Endothelial cell of umbilical vein (primary cell): ENCODE measurements at regions not wholly inside any gene's neighbourhood (a gene's known extent, or its start where the extent isn't known, plus 50 kb on each side); places are given as distances from the start of the nearest gene placed in this dataset.

ENCODE experiments used
- BruUV-seq: library from RNA; stranded (reverse); fragments of 400-500 nt; replicated peaks from 2 replicates; lab custom pipeline; 2021; lab: Mats Ljungman, UMichigan
- CTCF ChIA-PET: fragments of 300-600, 350-600 bp; sonication (Branson Sonifier 250); formaldehyde crosslinking; loops from one replicate; lab custom pipeline; 2021; ENCODE audit warnings: antibody characterized with exemption, inconsistent platforms; lab: Charles Lee
- POLR2A ChIA-PET: fragments of 300-600, 350-600 bp; sonication (Branson Sonifier 250); formaldehyde crosslinking; loops from one replicate; lab custom pipeline; 2021; ENCODE audit warnings: antibody characterized with exemption, inconsistent platforms; lab: Charles Lee
- DNase-seq: peaks from one replicate; pipeline ENCODE4 v3.0.0-alpha.2; 2011; ENCODE audit warnings: low read depth, low spot score
- FAIRE-seq: peaks from 2 replicates; lab custom pipeline; 2011; peaks lifted over from hg19 to GRCh38; lab: Jason Lieb, UNC
- H2AFZ ChIP-seq: 2 replicates; pipeline ENCODE4 v1.6.0; 2012; ENCODE audit warnings: low read depth, low read length, control low read depth, inconsistent platforms
- H3K27ac ChIP-seq: 2 replicates; pipeline ENCODE4 v1.5.1; 2011; ENCODE audit warnings: low read depth, mild to moderate bottlenecking, control low read depth, low read length, moderate library complexity; ENCODE audit not compliant: insufficient read depth
- H3K27me3 ChIP-seq, 2 experiments: 2 replicates each; pipeline versions ENCODE4 v1.6.0 to v1.6.1; 2011; ENCODE audit warnings: low read length in 2 of 2, mixed read lengths in 1 of 2; ENCODE audit not compliant: control insufficient read depth in 2 of 2, insufficient read depth in 2 of 2
- H3K36me3 ChIP-seq, 2 experiments: 2 replicates in 1 of 2; 3 replicates in 1 of 2; pipeline ENCODE4 v1.5.1; 2011; ENCODE audit warnings: low read length in 2 of 2, mild to moderate bottlenecking in 1 of 2, moderate library complexity in 1 of 2; ENCODE audit not compliant: control insufficient read depth in 2 of 2, insufficient read depth in 2 of 2; ENCODE audit errors: extremely low read depth in 1 of 2
- H3K4me1 ChIP-seq: 3 replicates; pipeline ENCODE4 v1.5.1; 2011; ENCODE audit warnings: mild to moderate bottlenecking, low read length; ENCODE audit not compliant: control insufficient read depth, insufficient read depth; ENCODE audit errors: extremely low read depth
- H3K4me2 ChIP-seq: 2 replicates; pipeline ENCODE4 v1.6.1; 2011; ENCODE audit warnings: low read length, control low read depth, mixed read lengths; ENCODE audit not compliant: insufficient read depth
- H3K4me3 ChIP-seq, 3 experiments: fragments of 200-600 bp in 1 of 3; sonication (generic), shearing (Covaris generic) in 1 of 3; replicated peaks in 1 of 3; 2 replicates each; pipeline ENCODE4 v1.5.1; 2011 to 2016; ENCODE audit warnings: control low read depth in 3 of 3, low read length in 3 of 3, mild to moderate bottlenecking in 2 of 3, inconsistent platforms in 1 of 3, low read depth in 1 of 3, moderate library complexity in 1 of 3; ENCODE audit not compliant: insufficient read depth in 1 of 3
- H3K79me2 ChIP-seq: 2 replicates; pipeline ENCODE4 v1.6.0; 2012; ENCODE audit warnings: low read length, inconsistent platforms; ENCODE audit not compliant: control insufficient read depth, insufficient read depth
- H3K9ac ChIP-seq: replicated peaks from 2 replicates; pipeline ENCODE3; 2011; ENCODE audit warnings: low read length, control low read depth; ENCODE audit not compliant: insufficient read depth; ENCODE audit errors: extremely low read depth
- H3K9me1 ChIP-seq: replicated peaks from 3 replicates; pipeline ENCODE4 v1.6.0; 2011; ENCODE audit warnings: mild to moderate bottlenecking, low read length; ENCODE audit not compliant: control insufficient read depth, insufficient read depth; ENCODE audit errors: extremely low read depth
- H3K9me3 ChIP-seq: replicated peaks from 2 replicates; pipeline ENCODE4 v1.5.1; 2012; ENCODE audit warnings: low read length, inconsistent platforms; ENCODE audit not compliant: control insufficient read depth, insufficient read depth
- H4K20me1 ChIP-seq: replicated peaks from 2 replicates; pipeline ENCODE3; 2011; ENCODE audit warnings: mild to moderate bottlenecking, low read length; ENCODE audit not compliant: control insufficient read depth, insufficient read depth; ENCODE audit errors: extremely low read depth
- CTCF ChIP-seq, 2 donors: IDR thresholded peaks; 1 replicate in 1 of 2; 2 replicates in 1 of 2; pipeline ENCODE4 v1.5.1; 2011; ENCODE audit warnings: low read length in 2 of 2, mild to moderate bottlenecking in 2 of 2, moderate library complexity in 2 of 2, control low read depth in 1 of 2, inconsistent platforms in 1 of 2, low read depth in 1 of 2; ENCODE audit not compliant: insufficient read depth in 1 of 2; ENCODE audit errors: extremely low read depth in 1 of 2
- EZH2 ChIP-seq: IDR thresholded peaks from 2 replicates; pipeline ENCODE4 v1.6.1; 2012; ENCODE audit warnings: borderline replicate concordance, low read depth, mild to moderate bottlenecking, moderate library complexity, low read length, inconsistent platforms; ENCODE audit not compliant: severe bottlenecking
- FOS ChIP-seq: IDR thresholded peaks from 2 replicates; pipeline ENCODE4 v1.6.1; 2011; ENCODE audit warnings: mild to moderate bottlenecking, low read length, moderate library complexity, borderline replicate concordance; ENCODE audit not compliant: insufficient read depth
- GATA2 ChIP-seq: IDR thresholded peaks from 2 replicates; pipeline ENCODE4 v1.7.0; 2011; ENCODE audit warnings: low read depth, mild to moderate bottlenecking, moderate library complexity, mixed read lengths, low read length; ENCODE audit not compliant: insufficient read length, insufficient read depth
- JUN ChIP-seq: IDR thresholded peaks from 2 replicates; pipeline ENCODE4 v1.6.1; 2011; ENCODE audit warnings: borderline replicate concordance, low read depth; ENCODE audit not compliant: insufficient read length, insufficient read depth
- MAX ChIP-seq: IDR thresholded peaks from 2 replicates; pipeline ENCODE4 v1.6.1; 2011; ENCODE audit not compliant: insufficient read depth, insufficient read length
- MYC ChIP-seq: IDR thresholded peaks from one replicate; pipeline ENCODE4 v1.6.1; 2011; ENCODE audit warnings: mild to moderate bottlenecking, low read depth, low read length
- POLR2A ChIP-seq: IDR thresholded peaks from 2 replicates; pipeline ENCODE4 v1.6.1; 2012; ENCODE audit warnings: low read depth, mild to moderate bottlenecking, control low read depth, low read length
- POLR2AphosphoS5 ChIP-seq: IDR thresholded peaks from 2 replicates; pipeline ENCODE4 v1.6.1; 2012; ENCODE audit warnings: low read depth, mild to moderate bottlenecking, control low read depth, low read length, moderate library complexity; ENCODE audit not compliant: insufficient read depth
- dilution Hi-C: fragments of 300-500 bp; cut with MboI; formaldehyde crosslinking; loops from one replicate; pipeline ENCODE4 v1.15.0; 2019; ENCODE audit warnings: low sequenced_read_pairs; ENCODE audit not compliant: extremely low pct_ligation_motif_present
- intact Hi-C: fragments of 100-400 bp; cut with micrococcal nuclease; formaldehyde crosslinking; loops from one replicate; pipeline ENCODE4 v1.10.0; 2022

- H3K9me3 ChIP-seq = no peaks in the 10 kb centered on the region
- H3K9me1 ChIP-seq = peaks cover 2% of the 10 kb centered on the region
- ChIA-PET POLR2A (no interaction called here), CTCF (interaction anchor here (0.8 to 1.9 kb wide), 4 partner anchors 14 to 249 kb away, joined by 3 read pairs; no protein-coding TSS in a partner anchor)
- no peak overlapping the region for H3K9ac ChIP-seq
- no peak overlapping the region for H3K27ac ChIP-seq
- H3K4me2 ChIP-seq = no peak overlapping the region
- dilution Hi-C loops = no loop called here
- intact Hi-C loops = no loop called here
- H3K79me2 ChIP-seq = no peaks in the 10 kb centered on the region
- H4K20me1 ChIP-seq = no peaks in the 10 kb centered on the region
- no peaks in the 10 kb centered on the region for H3K36me3 ChIP-seq
- no TSS peak for BruUV-seq
- no peak for TF ChIP-seq JUN
- no peak for TF ChIP-seq MAX
- no peak for TF ChIP-seq MYC
- TF ChIP-seq GATA2 = no peak
- no peak for TF ChIP-seq CTCF (IDR thresholded peaks at IDR 0.05; ENCODE audit: extremely low read depth in 1 of 2, insufficient read depth in 1 of 2, low read depth in 1 of 2, low read length in 2 of 2)
- no peak for TF ChIP-seq EZH2
- no peak for TF ChIP-seq FOS
- TF ChIP-seq POLR2A = no peak
- TF ChIP-seq POLR2AphosphoS5 = no peak
- peaks cover 13% of the 10 kb centered on the region for H3K4me1 ChIP-seq
- H3K4me3 ChIP-seq = no peak overlapping the region
- H2AFZ ChIP-seq = no peak overlapping the region
- no peak for DNase-seq
- no peaks in the 10 kb centered on the region for H3K27me3 ChIP-seq
- no peak for FAIRE-seq
Observed at GRCh38 chr12:47321436-47321835, 241.7 kb upstream of the AMIGO2 start.
